Stimulated activated CD8-positive, alpha-beta memory T cell treated with anti-CD3 and anti-CD28 coated beads, Interleukin-7, amount 100 ng/mL, for 48 hours (primary cell): ENCODE measurements at regions not wholly inside any gene's neighbourhood (a gene's known extent, or its start where the extent isn't known, plus 50 kb on each side); places are given as distances from the start of the nearest gene placed in this dataset.
"Not testable (repeated sequence)": the region's sequence is repeated elsewhere in the genome, so short reads cannot be mapped to it uniquely, and the experiment has no call there.

ENCODE experiments used
- DNase-seq, 2 donors: peaks; one replicate each; pipeline ENCODE4 v3.0.0-alpha.2; 2020; ENCODE audit warnings: low read depth in 1 of 2; ENCODE audit errors: extremely low read depth in 1 of 2

GRCh38 chr4:181757098-181757497, 486.1 kb upstream of the TENM3 start:
- DNase-seq: no peak

GRCh38 chr4:181757910-181758660, 485.1 kb upstream of the TENM3 start:
- DNase-seq: no peak

- DNase-seq: no peak
These were observed 482.6 kb upstream of the TENM3 start for GRCh38 chr4:181760560-181760959.

GRCh38 chr4:181761156-181761555, 482.0 kb upstream of the TENM3 start:
- DNase-seq: no peak

GRCh38 chr4:181766061-181766548, 477.1 kb upstream of the TENM3 start:
- DNase-seq: no peak

GRCh38 chr4:181770971-181771370, 472.2 kb upstream of the TENM3 start:
- no peak for DNase-seq

- DNase-seq: no peak
These were observed 467.9 kb upstream of the TENM3 start for GRCh38 chr4:181775298-181775697.

- no peak for DNase-seq
These were observed 466.7 kb upstream of the TENM3 start for GRCh38 chr4:181776264-181777054.

GRCh38 chr4:181777518-181777917, 465.7 kb upstream of the TENM3 start:
- DNase-seq: no peak

- no peak for DNase-seq
These were observed 458.3 kb upstream of the TENM3 start for GRCh38 chr4:181784881-181785280.

- no peak for DNase-seq
These were observed 450.6 kb upstream of the TENM3 start for GRCh38 chr4:181792641-181793040.

- no peak for DNase-seq
These were observed 450.1 kb upstream of the TENM3 start for GRCh38 chr4:181793096-181793495.

GRCh38 chr4:181796502-181796901, 446.7 kb upstream of the TENM3 start:
- DNase-seq: no peak

GRCh38 chr4:181798536-181798935, 444.7 kb upstream of the TENM3 start:
- DNase-seq: no peak

- no peak for DNase-seq
These were observed 443.6 kb upstream of the TENM3 start for GRCh38 chr4:181799561-181800069.

- no peak for DNase-seq
These were observed 441.0 kb upstream of the TENM3 start for GRCh38 chr4:181802207-181802606.

GRCh38 chr4:181807771-181808170, 435.4 kb upstream of the TENM3 start:
- no peak for DNase-seq

GRCh38 chr4:181810711-181811110, 432.5 kb upstream of the TENM3 start:
- DNase-seq: no peak

GRCh38 chr4:181811550-181811949, 431.7 kb upstream of the TENM3 start:
- not testable (repeated sequence) for DNase-seq

- no peak for DNase-seq
These were observed 423.3 kb upstream of the TENM3 start for GRCh38 chr4:181819946-181820345.

GRCh38 chr4:181820553-181820952, 422.6 kb upstream of the TENM3 start:
- no peak for DNase-seq
